GM04504 (cell line): ENCODE measurements at regions not wholly inside any gene's neighbourhood (a gene's known extent, or its start where the extent isn't known, plus 50 kb on each side); places are given as distances from the start of the nearest gene placed in this dataset.

Source experiments
- DNase-seq: peaks from one replicate; pipeline ENCODE4 v3.0.0-alpha.2; 2012; ENCODE audit warnings: low read depth

DNA sequence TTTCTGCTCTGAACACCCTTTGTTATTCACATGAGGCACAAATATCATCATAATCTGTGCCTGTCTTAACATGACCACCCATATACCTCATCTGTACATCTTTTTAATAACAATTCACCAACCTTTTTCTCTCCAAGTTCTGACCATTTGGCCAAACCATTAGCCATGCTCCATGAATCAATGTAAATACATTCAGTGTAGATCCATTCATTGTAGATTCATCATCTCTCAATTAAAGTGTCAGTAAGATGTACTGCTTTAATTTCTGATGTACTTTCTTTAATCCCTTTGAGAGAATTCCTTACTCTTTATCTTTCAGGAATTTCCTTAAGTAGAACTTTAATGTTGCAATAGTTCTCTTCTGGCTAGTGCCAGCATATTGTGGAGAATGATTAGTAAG is 126.2 kb upstream of the LRRC7 start:
- no peak for DNase-seq

DNA sequence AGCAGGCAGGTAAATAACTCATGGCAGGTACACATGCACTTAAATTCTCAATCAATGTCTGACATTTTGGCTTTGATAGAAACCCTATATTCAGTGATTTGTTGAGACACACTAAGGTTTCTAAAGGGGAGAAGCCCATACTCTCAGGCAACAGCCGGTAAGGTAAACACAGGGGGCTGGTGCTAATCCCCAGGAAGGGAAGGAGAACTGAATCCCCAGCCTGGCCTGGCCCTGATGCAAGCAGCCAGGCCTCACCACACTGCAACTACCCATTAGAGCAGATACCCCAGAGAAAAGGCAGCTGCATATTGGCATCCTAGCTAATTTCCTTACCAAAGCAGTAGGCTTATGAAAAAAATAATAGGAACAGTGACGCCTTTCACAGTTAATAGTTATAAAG is 116.5 kb upstream of the LRRC7 start:
- no peak for DNase-seq

DNA sequence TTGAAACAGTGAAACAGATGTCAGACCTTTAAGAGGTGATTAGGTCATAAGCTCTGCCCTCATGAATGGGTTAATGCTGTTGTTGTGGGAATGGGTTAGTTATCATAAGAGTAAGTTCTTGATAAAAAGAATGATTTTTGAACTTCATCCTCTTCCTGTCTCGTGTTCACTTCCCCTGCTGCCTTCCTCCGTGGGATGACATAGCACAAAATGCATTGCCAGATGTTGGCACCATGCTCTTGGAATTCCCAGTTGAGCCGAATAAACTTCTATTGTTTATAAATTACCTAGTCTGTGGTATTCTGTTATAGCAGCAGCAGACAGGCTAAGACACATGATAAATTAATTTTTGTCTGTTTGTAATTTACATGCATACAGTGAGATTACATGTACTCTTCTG is 112.0 kb upstream of the LRRC7 start:
- no peak for DNase-seq

GRCh38 chr1:69459244-69459643 is 108.5 kb upstream of the LRRC7 start:
- no peak for DNase-seq

DNA sequence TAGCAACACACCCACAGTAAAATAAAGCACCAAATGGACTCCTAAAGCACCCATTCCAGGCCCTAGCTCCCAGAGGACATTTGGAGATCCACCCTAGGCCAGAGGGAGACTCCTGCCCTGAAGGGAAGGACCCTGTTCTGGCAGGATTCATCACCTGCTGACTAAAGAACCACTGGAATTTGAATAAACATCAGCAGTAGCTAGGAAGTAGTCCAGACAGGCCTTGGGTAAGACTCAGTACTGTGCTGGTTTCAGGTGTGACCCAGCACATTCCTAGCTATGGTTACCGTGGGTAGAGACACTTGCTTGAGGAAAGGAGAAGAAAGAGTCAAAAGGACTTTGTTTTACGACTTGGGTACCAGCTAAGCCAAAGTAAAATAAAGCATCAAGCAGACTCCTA is 92.7 kb upstream of the LRRC7 start:
- DNase-seq: no peak

DNA sequence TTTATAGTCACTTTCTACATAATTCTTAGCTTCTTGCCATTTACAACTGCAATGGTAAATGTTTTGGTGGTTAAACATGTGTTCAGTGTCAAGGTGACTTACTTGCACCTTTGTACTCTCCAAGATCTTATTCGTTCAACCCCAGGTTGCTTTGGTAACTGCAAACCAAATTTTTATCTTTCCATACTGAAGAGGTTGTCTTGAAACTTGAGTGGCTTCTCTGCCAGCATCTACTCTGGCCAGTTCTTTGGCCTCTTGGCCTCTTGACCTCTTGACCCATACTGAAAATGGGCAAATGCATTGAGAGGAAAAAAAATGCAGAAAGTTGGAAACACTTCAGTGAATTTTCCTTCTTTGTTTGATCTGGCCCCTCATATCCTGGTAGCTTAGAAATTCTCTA is 88.0 kb upstream of the LRRC7 start:
- no peak for DNase-seq

- no peak for DNase-seq
These were observed 84.5 kb upstream of the LRRC7 start for GRCh38 chr1:69483246-69483645.

GRCh38 chr1:69485616-69486015 is 82.1 kb upstream of the LRRC7 start:
- no peak for DNase-seq

DNA sequence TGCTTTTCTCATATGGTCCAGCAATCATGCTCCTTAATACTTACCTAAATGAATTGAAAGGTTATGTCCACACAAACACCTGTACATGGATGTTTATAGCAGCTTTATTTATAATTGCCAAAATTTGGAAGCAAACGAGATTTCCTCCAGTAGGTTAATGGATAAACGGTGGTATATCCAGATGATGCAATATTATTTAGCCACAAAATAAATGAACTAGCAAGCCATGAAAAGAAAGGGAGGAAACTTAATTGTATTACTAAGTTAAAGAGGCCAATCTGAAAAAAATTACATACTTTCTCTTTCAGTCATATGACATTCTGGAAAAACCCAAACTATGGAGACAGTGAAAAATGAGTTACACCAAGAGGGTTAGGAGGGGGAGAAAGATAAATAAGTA is 76.3 kb upstream of the LRRC7 start:
- DNase-seq: no peak

- DNase-seq: peak; percentile 17
These were observed 75.4 kb upstream of the LRRC7 start for GRCh38 chr1:69492286-69492685.

GRCh38 chr1:69494221-69494620 is 73.5 kb upstream of the LRRC7 start:
- no peak for DNase-seq

GRCh38 chr1:69497441-69498221 is 70.1 kb upstream of the LRRC7 start:
- DNase-seq: no peak

DNA sequence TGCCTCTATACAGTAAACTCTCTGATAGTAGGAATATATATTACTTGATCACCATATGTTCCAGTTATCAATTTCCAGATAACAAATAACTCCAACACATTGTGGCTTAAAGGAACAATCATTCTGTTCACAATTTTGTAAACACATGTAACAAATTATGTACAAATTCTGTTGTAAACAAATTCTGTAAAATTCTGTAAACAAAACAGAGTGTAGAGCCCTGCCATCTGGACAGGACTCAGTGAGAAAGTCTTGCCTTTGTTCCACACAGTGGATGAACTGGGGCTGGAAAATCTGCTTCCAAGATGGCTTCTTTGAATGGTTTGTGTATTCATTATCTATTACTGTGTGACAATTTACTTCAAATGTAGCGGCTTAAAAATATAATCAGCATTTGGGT is 69.0 kb upstream of the LRRC7 start:
- no peak for DNase-seq

GRCh38 chr1:69499203-69499803 is 68.4 kb upstream of the LRRC7 start:
- no peak for DNase-seq

- no peak for DNase-seq
These were observed 64.7 kb upstream of the LRRC7 start for GRCh38 chr1:69502991-69503390.

GRCh38 chr1:69504730-69505252 is 62.9 kb upstream of the LRRC7 start:
- DNase-seq: no peak

DNA sequence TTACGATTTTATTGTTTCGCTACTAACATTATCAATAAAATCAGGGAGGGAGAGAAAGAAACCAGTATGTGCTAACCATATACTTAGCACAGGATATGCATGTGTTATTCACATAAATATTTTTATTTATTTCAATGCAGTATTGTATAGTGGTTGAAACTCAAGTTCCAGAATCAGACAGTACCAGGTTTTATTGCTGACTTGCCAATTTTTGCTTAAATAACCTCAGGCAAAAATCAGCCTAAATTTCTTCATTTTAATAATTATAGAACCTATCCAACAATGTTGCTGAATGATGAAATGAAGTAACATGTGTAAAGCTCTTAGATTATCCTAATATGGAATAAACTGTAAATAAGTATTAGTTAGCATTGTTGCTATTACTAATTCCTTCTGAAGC is 61.4 kb upstream of the LRRC7 start:
- no peak for DNase-seq

GRCh38 chr1:69506721-69507120 is 61.0 kb upstream of the LRRC7 start:
- DNase-seq: no peak

GRCh38 chr1:69510026-69510425 is 57.7 kb upstream of the LRRC7 start:
- no peak for DNase-seq

DNA sequence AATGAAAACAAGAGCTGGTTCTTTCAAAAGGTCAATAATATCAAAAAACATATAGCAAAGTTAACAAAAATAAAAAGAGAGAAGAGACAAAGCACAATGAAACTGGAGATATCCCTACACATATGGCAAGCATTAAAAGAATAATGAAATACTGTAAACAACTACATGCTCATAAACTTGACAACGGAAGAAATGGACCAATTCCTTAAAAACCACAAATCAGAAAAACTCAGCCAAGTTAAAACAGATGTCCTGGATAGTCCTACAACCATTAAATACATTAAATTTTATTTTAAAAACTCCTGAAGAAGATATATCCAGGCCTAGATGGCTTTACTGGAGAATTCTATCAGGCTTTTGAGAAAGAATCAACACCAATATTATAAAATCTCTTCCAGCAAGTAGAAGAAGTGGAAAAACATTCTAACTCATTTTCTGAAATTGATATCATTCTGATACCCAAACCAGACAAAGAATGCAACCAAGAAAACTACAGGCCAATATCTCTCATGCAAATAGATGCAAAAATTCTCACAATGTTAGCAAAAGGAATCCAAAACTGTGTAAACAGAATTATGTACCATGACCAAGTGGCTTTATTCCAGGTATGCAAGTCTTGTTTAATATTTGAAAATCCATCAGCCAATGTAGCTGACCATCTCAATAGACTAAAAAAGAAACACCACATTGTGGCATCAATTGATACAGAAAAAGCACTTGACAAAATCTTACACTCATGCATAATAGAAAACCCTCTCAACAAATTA is 56.1 kb upstream of the LRRC7 start:
- DNase-seq: peak; percentile 67

DNA sequence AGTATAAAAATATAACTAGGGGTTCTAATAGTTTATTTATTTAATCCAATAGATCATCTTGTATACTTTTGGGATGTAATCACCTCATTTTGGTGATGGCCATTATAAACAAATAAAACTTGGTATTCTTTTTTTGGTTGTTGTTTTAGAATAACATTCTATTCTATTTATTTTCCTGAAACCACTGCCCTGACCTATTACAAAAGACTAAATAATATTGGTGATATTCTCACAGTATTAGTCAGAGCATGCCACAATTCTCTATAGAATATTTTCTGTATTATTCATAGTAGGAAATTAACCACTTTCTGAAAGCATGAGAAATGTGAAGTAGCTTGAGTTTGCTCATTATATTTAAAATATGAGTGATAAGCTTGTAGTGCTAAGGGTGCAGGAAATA is 54.1 kb upstream of the LRRC7 start:
- DNase-seq: peak; percentile 37
